B cell (primary cell): ENCODE measurements at regions not wholly inside any gene's neighbourhood (a gene's known extent, or its start where the extent isn't known, plus 50 kb on each side); places are given as distances from the start of the nearest gene placed in this dataset.

ENCODE experiments used
- ATAC-seq: fragments of 200-7000 bp; cut with Tn5 transposase; one replicate; pipeline ENCODE4 v1.10.0; 2021; ENCODE audit warnings: low read depth, mild to moderate bottlenecking, moderate number of reproducible peaks, moderate library complexity
- CTCF ChIA-PET: fragments of 350-600 bp; sonication (Branson Sonifier 250); formaldehyde crosslinking; loops from one replicate; lab custom pipeline; 2021; ENCODE audit warnings: antibody characterized with exemption, inconsistent platforms; lab: Charles Lee
- POLR2A ChIA-PET: fragments of 350-600 bp; sonication (Branson Sonifier 250); formaldehyde crosslinking; loops from one replicate; lab custom pipeline; 2021; ENCODE audit warnings: antibody characterized with exemption; lab: Charles Lee
- DNase-seq: peaks from one replicate; pipeline ENCODE4 v3.0.0; 2013
- H2AFZ ChIP-seq: 2 replicates; pipeline ENCODE4 v1.6.1; 2012; ENCODE audit warnings: mild to moderate bottlenecking, low read depth, low read length; ENCODE audit not compliant: insufficient read depth, poor library complexity, severe bottlenecking
- H3K27ac ChIP-seq, 2 donors: 1 replicate in 1 of 2; 2 replicates in 1 of 2; pipeline ENCODE4 v1.5.1; 2012 to 2013; ENCODE audit warnings: low read length in 2 of 2, mild to moderate bottlenecking in 2 of 2, moderate library complexity in 1 of 2
- H3K27me3 ChIP-seq, 4 experiments: fragments of 200-600 bp in 1 of 4; sonication (generic) in 1 of 4; replicated peaks in 1 of 4; 1 replicate in 2 of 4; 2 replicates in 2 of 4; pipeline versions ENCODE4 v1.6.1 to v1.7.0; 2013 to 2016; ENCODE audit warnings: low read length in 3 of 4, mild to moderate bottlenecking in 2 of 4, mixed read lengths in 1 of 4, moderate library complexity in 1 of 4; ENCODE audit not compliant: insufficient read depth in 4 of 4, control insufficient read depth in 3 of 4; ENCODE audit errors: control extremely low read depth in 1 of 4
- H3K36me3 ChIP-seq, 2 experiments: replicated peaks in 1 of 2; 1 replicate in 1 of 2; 2 replicates in 1 of 2; pipeline versions ENCODE4 v1.6.1 to v1.7.1; 2013; ENCODE audit warnings: low read length in 1 of 2; ENCODE audit not compliant: insufficient read depth in 2 of 2, control insufficient read depth in 1 of 2; ENCODE audit errors: control extremely low read depth in 1 of 2, extremely low read depth in 1 of 2
- H3K4me1 ChIP-seq, 2 donors: fragments of 200-600 bp in 1 of 2; sonication (generic) in 1 of 2; 1 replicate in 1 of 2; 2 replicates in 1 of 2; pipeline versions ENCODE4 v1.5.1 to v1.6.1; 2013 to 2017; ENCODE audit warnings: low read length in 2 of 2; ENCODE audit not compliant: control insufficient read depth in 2 of 2, insufficient read depth in 2 of 2
- H3K4me2 ChIP-seq: replicated peaks from 2 replicates; pipeline ENCODE3; 2012; ENCODE audit warnings: mild to moderate bottlenecking, low read depth, low read length; ENCODE audit not compliant: poor library complexity, severe bottlenecking
- H3K4me3 ChIP-seq, 5 experiments: fragments of 200-600 bp in 1 of 5; sonication (generic) in 1 of 5; 1 replicate in 3 of 5; 2 replicates in 2 of 5; pipeline versions ENCODE4 v1.5.1 to v1.7.0; 2011 to 2016; ENCODE audit warnings: low read length in 4 of 5, mild to moderate bottlenecking in 4 of 5, low read depth in 2 of 5, control low read depth in 1 of 5, moderate library complexity in 1 of 5; ENCODE audit not compliant: insufficient read depth in 1 of 5; ENCODE audit errors: control extremely low read depth in 1 of 5, extremely low read depth in 1 of 5
- H3K79me2 ChIP-seq: fragments of 200-600 bp; sonication (generic); one replicate; pipeline ENCODE4 v1.6.0; 2016; ENCODE audit warnings: low read length; ENCODE audit not compliant: control insufficient read depth, insufficient read depth
- H3K9ac ChIP-seq: fragments of 200-600 bp; sonication (generic); 2 replicates; pipeline ENCODE4 v1.6.1; 2017; ENCODE audit warnings: mild to moderate bottlenecking, low read length, moderate library complexity
- H3K9me3 ChIP-seq, 3 donors: one replicate each; pipeline versions ENCODE4 v1.6.1 to v1.7.1; 2013; ENCODE audit warnings: low read length in 2 of 3; ENCODE audit not compliant: control insufficient read depth in 2 of 3, insufficient read depth in 1 of 3; ENCODE audit errors: control extremely low read depth in 1 of 3
- H4K20me1 ChIP-seq: 2 replicates; pipeline ENCODE4 v1.6.0; 2012; ENCODE audit warnings: mild to moderate bottlenecking, low read length; ENCODE audit not compliant: insufficient read depth, control insufficient read depth, poor library complexity, severe bottlenecking
- H3K27ac Mint-ChIP-seq: one replicate; pipeline ENCODE4 v1.8.0; 2021; ENCODE audit warnings: mixed read lengths
- H3K27me3 Mint-ChIP-seq: one replicate; pipeline ENCODE4 v1.8.0; 2021; ENCODE audit warnings: mixed read lengths
- H3K4me1 Mint-ChIP-seq: one replicate; pipeline ENCODE4 v1.8.0; 2021; ENCODE audit warnings: mixed read lengths
- H3K4me3 Mint-ChIP-seq: one replicate; pipeline ENCODE4 v1.8.0; 2021; ENCODE audit warnings: mixed read lengths
- H3K9me3 Mint-ChIP-seq: one replicate; pipeline ENCODE4 v1.8.0; 2022; ENCODE audit warnings: mixed read lengths; ENCODE audit not compliant: insufficient read depth
- CTCF ChIP-seq: fragments of 200-600 bp; IDR thresholded peaks from one replicate; pipeline ENCODE4 v1.8.0; 2022; ENCODE audit warnings: antibody characterized with exemption, mild to moderate bottlenecking
- EZH2 ChIP-seq: IDR thresholded peaks from 2 replicates; pipeline ENCODE4 v1.6.1; 2012; ENCODE audit warnings: borderline replicate concordance, low read depth, mild to moderate bottlenecking, moderate library complexity, low read length; ENCODE audit not compliant: insufficient read depth, poor library complexity, severe bottlenecking
- WGBS: methylation state at CpG from one replicate; pipeline ENCODE4 v1.1.5; 2013; ENCODE audit warnings: missing lambda C conversion rate; ENCODE audit not compliant: insufficient coverage; 5-methylcytosine and 5-hydroxymethylcytosine counted together
- intact Hi-C: fragments of 100-400 bp; cut with micrococcal nuclease; formaldehyde crosslinking; loops from one replicate; pipeline ENCODE4 v1.10.0; 2022

GRCh38 chr6:71222671-71223070, 65.9 kb upstream of the OGFRL1 start:
- CTCF ChIA-PET = no interaction called here

GRCh38 chr6:71224011-71224410, 64.6 kb upstream of the OGFRL1 start:
- Histone ChIP-seq H3K79me2 (no peaks in the 10 kb centered on the region), H4K20me1 (no peaks in the 10 kb centered on the region), H3K27ac (no peak overlapping the region), H3K9me3 (no peaks in the 10 kb centered on the region), H3K4me3 (no peak overlapping the region), H3K36me3 (no peaks in the 10 kb centered on the region), H3K9ac (no peak overlapping the region), H3K27me3 (no peaks in the 10 kb centered on the region), H3K4me1 (peaks cover 4 to 13% of the 10 kb centered on the region in 2 donors), H3K4me2 (no peak overlapping the region), H2AFZ (no peak overlapping the region)
- no peak for DNase-seq
- TF ChIP-seq EZH2 (no peak), CTCF (no peak)
- POLR2A ChIA-PET = no interaction called here
- Mint-ChIP-seq H3K27me3 (no peaks in the 10 kb centered on the region), H3K4me3 (no peak overlapping the region), H3K4me1 (peaks cover 14% of the 10 kb centered on the region), H3K9me3 (no peaks in the 10 kb centered on the region), H3K27ac (no peak overlapping the region)
- no CpG with 5 or more reads among the region's 2 CpGs for WGBS
- intact Hi-C loops = no loop called here
- CTCF ChIA-PET = interaction anchor here (0.7 kb wide), 1 partner anchor 1314 kb away, joined by 3 read pairs; no protein-coding TSS in a partner anchor
- no peak for ATAC-seq

More at GRCh38 chr6:71222671-71223070, 65.9 kb upstream of the OGFRL1 start:
- H3K27me3 Mint-ChIP-seq = no peaks in the 10 kb centered on the region
- Histone ChIP-seq H3K36me3 (no peaks in the 10 kb centered on the region), H3K9me3 (no peaks in the 10 kb centered on the region), H4K20me1 (no peaks in the 10 kb centered on the region), H3K4me3 (no peak overlapping the region), H3K4me1 (peaks cover 0 to 4% of the 10 kb centered on the region in 2 donors), H3K79me2 (no peaks in the 10 kb centered on the region), H3K4me2 (no peak overlapping the region), H3K27ac (no peak overlapping the region), H2AFZ (no peak overlapping the region), H3K27me3 (no peaks in the 10 kb centered on the region), H3K9ac (no peak overlapping the region)
- no peak overlapping the region for H3K27ac Mint-ChIP-seq
- no peak for ATAC-seq
- TF ChIP-seq CTCF = no peak
- no peak for TF ChIP-seq EZH2
- peaks cover 5% of the 10 kb centered on the region for H3K4me1 Mint-ChIP-seq
- no peaks in the 10 kb centered on the region for H3K9me3 Mint-ChIP-seq
- 60% methylated on average over 2 of the region's 4 CpGs for WGBS
- intact Hi-C loops = no loop called here
- POLR2A ChIA-PET = no interaction called here
- no peak for DNase-seq
- H3K4me3 Mint-ChIP-seq = no peak overlapping the region
